ENCODE measurements at regions not wholly inside any gene's neighbourhood (a gene's known extent, or its start where the extent isn't known, plus 50 kb on each side); places are given as distances from the start of the nearest gene placed in this dataset.
"Not testable (repeated sequence)": the region's sequence is repeated elsewhere in the genome, so short reads cannot be mapped to it uniquely, and the experiment has no call there.

- no peak overlapping the region for H3K4me3 ChIP-seq (IDR thresholded peaks at IDR 0.05; ENCODE audit: insufficient read depth, low read depth, low read length)
- H3K9ac ChIP-seq = no peak overlapping the region
- H2AFZ ChIP-seq (ENCODE audit: low read depth) = no peak overlapping the region
- no peaks in the 10 kb centered on the region for H3K4me1 ChIP-seq (ENCODE audit: low read depth, poor library complexity, severe bottlenecking)
- no peak overlapping the region for H3K27ac ChIP-seq
- H3K79me2 ChIP-seq (ENCODE audit: insufficient read depth, low read depth) = no peaks in the 10 kb centered on the region
- H3K27me3 ChIP-seq (ENCODE audit: insufficient read depth, low read depth) = no peaks in the 10 kb centered on the region
- no peaks in the 10 kb centered on the region for H3K36me3 ChIP-seq (ENCODE audit: insufficient read depth)
- TF ChIP-seq CTCF (conservative IDR thresholded peaks at IDR 0.05; ENCODE audit: low read depth, low read length) = no peak
- no peak overlapping the region for H3K4me2 ChIP-seq
- no peaks in the 10 kb centered on the region for H4K20me1 ChIP-seq (ENCODE audit: insufficient read depth)
These were observed 619.4 kb upstream of the SPANXN1 start for GRCh38 chrX:144627947-144628346.

GRCh38 chrX:144634451-144634850 is 612.9 kb upstream of the SPANXN1 start:
- not testable (repeated sequence) for H3K4me1 ChIP-seq (ENCODE audit: low read depth, poor library complexity, severe bottlenecking); H3K36me3 ChIP-seq (ENCODE audit: insufficient read depth); H3K79me2 ChIP-seq (ENCODE audit: insufficient read depth, low read depth); H2AFZ ChIP-seq (ENCODE audit: low read depth); H4K20me1 ChIP-seq (ENCODE audit: insufficient read depth); H3K9ac ChIP-seq; H3K4me3 ChIP-seq (IDR thresholded peaks at IDR 0.05; ENCODE audit: insufficient read depth, low read depth, low read length); H3K27ac ChIP-seq; H3K4me2 ChIP-seq; H3K27me3 ChIP-seq (ENCODE audit: insufficient read depth, low read depth)

GRCh38 chrX:144637731-144638130 is 609.6 kb upstream of the SPANXN1 start:
- Histone ChIP-seq H3K79me2 (ENCODE audit: insufficient read depth, low read depth) (no peaks in the 10 kb centered on the region), H2AFZ (ENCODE audit: low read depth) (no peak overlapping the region), H3K27me3 (ENCODE audit: insufficient read depth, low read depth) (no peaks in the 10 kb centered on the region), H3K27ac (no peak overlapping the region), H3K36me3 (ENCODE audit: insufficient read depth) (no peaks in the 10 kb centered on the region), H3K9ac (no peak overlapping the region), H4K20me1 (ENCODE audit: insufficient read depth) (no peaks in the 10 kb centered on the region), H3K4me2 (no peak overlapping the region), H3K4me3 (IDR thresholded peaks at IDR 0.05; ENCODE audit: insufficient read depth, low read depth, low read length) (no peak overlapping the region), H3K4me1 (ENCODE audit: low read depth, poor library complexity, severe bottlenecking) (no peaks in the 10 kb centered on the region)
- TF ChIP-seq CTCF (conservative IDR thresholded peaks at IDR 0.05; ENCODE audit: low read depth, low read length) = no peak

GRCh38 chrX:144648788-144649187 is 598.5 kb upstream of the SPANXN1 start:
- no peaks in the 10 kb centered on the region for H3K36me3 ChIP-seq (ENCODE audit: insufficient read depth)
- no peak overlapping the region for H2AFZ ChIP-seq (ENCODE audit: low read depth)
- H3K4me1 ChIP-seq (ENCODE audit: low read depth, poor library complexity, severe bottlenecking) = no peaks in the 10 kb centered on the region
- no peak for TF ChIP-seq CTCF (conservative IDR thresholded peaks at IDR 0.05; ENCODE audit: low read depth, low read length)
- no peaks in the 10 kb centered on the region for H3K27me3 ChIP-seq (ENCODE audit: insufficient read depth, low read depth)
- H3K27ac ChIP-seq = no peak overlapping the region
- no peak overlapping the region for H3K4me3 ChIP-seq (IDR thresholded peaks at IDR 0.05; ENCODE audit: insufficient read depth, low read depth, low read length)
- H3K4me2 ChIP-seq = no peak overlapping the region
- H3K79me2 ChIP-seq (ENCODE audit: insufficient read depth, low read depth) = no peaks in the 10 kb centered on the region
- H4K20me1 ChIP-seq (ENCODE audit: insufficient read depth) = no peaks in the 10 kb centered on the region
- H3K9ac ChIP-seq = no peak overlapping the region

GRCh38 chrX:144681501-144681900 is 565.8 kb upstream of the SPANXN1 start:
- H4K20me1 ChIP-seq (ENCODE audit: insufficient read depth) = no peaks in the 10 kb centered on the region
- H3K27me3 ChIP-seq (ENCODE audit: insufficient read depth, low read depth) = no peaks in the 10 kb centered on the region
- no peak overlapping the region for H3K27ac ChIP-seq
- no peaks in the 10 kb centered on the region for H3K79me2 ChIP-seq (ENCODE audit: insufficient read depth, low read depth)
- no peaks in the 10 kb centered on the region for H3K4me1 ChIP-seq (ENCODE audit: low read depth, poor library complexity, severe bottlenecking)
- TF ChIP-seq CTCF (conservative IDR thresholded peaks at IDR 0.05; ENCODE audit: low read depth, low read length) = no peak
- H3K36me3 ChIP-seq (ENCODE audit: insufficient read depth) = no peaks in the 10 kb centered on the region
- no peak overlapping the region for H3K4me2 ChIP-seq
- no peak overlapping the region for H2AFZ ChIP-seq (ENCODE audit: low read depth)
- H3K9ac ChIP-seq = no peak overlapping the region
- no peak overlapping the region for H3K4me3 ChIP-seq (IDR thresholded peaks at IDR 0.05; ENCODE audit: insufficient read depth, low read depth, low read length)
